Activated CD8-positive, alpha-beta memory T cell treated with anti-CD3 and anti-CD28 coated beads for 36 hours (primary cell): ENCODE measurements at regions not wholly inside any gene's neighbourhood (a gene's known extent, or its start where the extent isn't known, plus 50 kb on each side); places are given as distances from the start of the nearest gene placed in this dataset.
"Not testable (repeated sequence)": the region's sequence is repeated elsewhere in the genome, so short reads cannot be mapped to it uniquely, and the experiment has no call there.

Source experiments
- CTCF ChIA-PET: fragments of 350-600 bp; sonication (Branson Sonifier 250); formaldehyde crosslinking; loops from one replicate; lab custom pipeline; 2021; ENCODE audit warnings: antibody characterized with exemption; lab: Charles Lee
- POLR2A ChIA-PET: fragments of 350-600 bp; sonication (Branson Sonifier 250); formaldehyde crosslinking; loops from one replicate; lab custom pipeline; 2021; ENCODE audit warnings: antibody characterized with exemption; lab: Charles Lee

DNA sequence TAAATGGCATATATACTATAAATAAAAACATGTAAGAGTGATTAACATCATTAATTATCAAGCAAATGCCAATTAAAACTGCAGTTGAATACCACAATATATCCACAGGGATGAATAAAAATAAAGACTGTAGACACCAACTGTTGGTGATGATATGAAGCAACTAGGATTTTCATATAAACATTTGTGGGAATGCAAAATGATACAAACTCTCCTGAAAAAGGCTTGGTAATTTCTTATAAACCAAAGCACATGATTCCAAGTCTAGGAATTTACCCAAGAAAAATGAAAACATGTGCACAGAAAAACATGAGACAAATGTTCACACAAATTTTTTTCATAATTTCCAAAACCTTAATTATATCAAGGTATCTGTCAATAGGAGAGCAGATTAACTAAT is 448.1 kb downstream of the ETV1 start:
- CTCF ChIA-PET, result no interaction called here
- POLR2A ChIA-PET, result no interaction called here

DNA sequence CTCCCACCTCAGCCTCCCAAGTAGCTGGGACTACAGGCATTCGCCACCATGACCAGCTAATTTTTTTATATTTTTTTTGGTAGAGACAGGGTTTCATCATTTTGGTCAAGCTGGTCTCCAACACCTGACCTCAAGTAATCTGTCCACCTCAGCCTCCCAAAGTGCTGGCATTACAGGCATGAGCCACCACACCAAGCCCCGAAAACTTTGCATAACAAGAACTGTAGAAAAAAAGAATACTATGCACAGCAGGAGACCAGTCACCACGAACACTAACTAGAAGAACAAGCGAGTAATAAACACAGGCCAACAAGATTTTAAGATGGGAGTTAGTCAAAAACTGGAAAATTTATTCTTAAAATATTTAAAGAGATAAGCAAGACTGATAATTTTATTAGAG is 447.0 kb downstream of the ETV1 start:
- ChIA-PET CTCF (no interaction called here), POLR2A (no interaction called here)

DNA sequence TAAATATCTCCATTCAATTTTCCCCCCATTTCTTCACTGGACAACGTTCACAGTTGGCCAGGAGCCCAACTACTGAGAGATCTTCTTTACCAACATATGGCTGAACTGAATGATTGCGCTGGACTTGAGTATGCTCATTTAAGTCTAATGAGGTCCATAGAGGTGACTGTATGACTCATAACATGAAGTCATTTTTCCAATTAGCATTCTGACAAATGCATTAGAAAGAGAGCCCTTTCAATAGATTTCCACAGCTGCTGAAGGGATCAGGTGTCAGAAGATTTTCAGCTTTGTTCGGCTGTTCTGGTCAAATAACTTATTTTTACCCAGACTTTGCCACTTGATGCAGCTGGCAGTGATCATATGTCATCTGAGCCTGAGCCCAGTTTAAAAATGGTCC is 438.0 kb downstream of the ETV1 start:
- ChIA-PET POLR2A (no interaction called here), CTCF (no interaction called here)

DNA sequence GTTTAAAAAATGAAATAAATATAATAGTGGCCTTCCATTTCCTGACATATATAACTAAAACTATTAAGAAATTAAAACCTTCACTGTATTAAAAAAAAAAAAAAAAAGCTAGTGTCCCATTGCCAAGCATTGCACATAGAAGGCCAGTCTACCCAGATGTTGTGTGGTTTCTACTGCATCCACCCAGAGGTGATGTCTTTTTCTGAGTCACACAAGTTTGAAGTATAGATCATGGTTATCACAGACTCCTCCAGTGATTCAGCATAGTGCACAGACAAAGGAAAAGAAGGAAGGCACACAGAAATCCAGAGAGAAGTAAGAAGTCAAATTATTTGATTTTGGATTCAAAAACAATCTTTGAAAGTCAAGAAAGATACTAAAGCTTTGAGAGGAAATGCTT is 429.0 kb downstream of the ETV1 start:
- POLR2A ChIA-PET, result no interaction called here
- CTCF ChIA-PET, result no interaction called here

DNA sequence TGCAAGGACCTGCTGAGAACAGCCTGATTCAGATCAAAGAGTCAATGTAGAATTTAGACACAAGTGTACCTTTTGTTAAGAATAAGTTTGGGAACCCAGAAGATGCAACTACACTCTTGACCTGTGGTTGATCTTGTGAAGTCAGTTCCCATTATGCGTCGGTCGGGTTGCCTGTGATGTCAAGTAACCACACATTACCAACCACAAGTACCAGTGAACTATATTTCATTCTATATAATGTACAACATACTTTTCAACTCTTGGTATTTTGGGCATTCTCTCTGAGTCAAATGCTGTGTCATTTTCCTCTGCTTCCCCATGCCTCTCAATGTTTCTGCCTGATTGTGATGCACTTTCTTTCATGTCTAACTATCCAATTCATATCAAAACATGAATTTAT is 426.2 kb downstream of the ETV1 start:
- CTCF ChIA-PET, result no interaction called here
- POLR2A ChIA-PET, result no interaction called here

DNA sequence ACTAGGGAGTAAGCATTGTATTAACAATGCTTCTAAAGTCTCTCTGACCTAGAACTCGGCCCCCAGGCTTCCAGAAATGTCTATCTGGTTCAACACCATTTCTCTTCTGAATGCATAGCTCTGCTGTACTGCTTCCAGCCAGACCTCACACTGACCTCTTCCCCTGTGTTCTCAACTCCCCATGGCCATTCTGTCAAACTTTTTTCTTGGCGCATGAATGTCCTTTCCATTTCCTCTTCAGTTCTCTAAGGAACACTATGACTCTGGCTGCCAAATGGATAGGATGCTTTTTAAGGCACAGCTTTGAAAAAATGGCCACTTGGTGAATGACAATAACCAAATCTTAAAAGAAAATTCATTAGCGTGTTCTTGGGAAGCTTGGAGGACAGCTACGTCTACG is 425.8 kb downstream of the ETV1 start:
- POLR2A ChIA-PET, result no interaction called here
- CTCF ChIA-PET, result no interaction called here

DNA sequence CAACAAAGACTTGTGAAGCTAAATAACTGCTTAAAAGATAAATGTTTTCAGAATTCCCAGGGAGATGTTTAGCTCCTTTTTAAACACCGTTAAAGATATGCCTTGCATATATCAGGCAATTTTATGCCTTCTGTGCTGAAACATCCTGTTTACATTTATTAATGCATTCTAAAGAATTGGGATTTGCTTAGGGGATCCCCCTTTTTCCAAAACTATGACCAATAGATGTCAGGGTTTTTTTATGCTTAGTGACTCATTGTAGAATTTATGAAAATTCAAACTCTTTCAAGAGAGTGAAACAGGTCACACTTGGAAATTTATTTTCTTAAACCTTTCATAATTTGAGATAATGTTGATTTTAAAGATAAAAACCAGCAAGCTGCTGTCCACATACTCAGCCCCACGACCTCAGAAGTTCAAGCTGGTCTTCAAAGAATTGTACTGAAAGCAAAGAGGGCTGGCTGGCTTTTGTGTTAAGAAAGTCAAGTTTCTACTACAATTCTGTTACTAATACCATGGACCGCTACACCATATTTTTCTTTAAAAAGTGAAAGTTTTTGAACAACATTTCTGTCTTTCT is 411.8 kb downstream of the ETV1 start:
- CTCF ChIA-PET, result no interaction called here

DNA sequence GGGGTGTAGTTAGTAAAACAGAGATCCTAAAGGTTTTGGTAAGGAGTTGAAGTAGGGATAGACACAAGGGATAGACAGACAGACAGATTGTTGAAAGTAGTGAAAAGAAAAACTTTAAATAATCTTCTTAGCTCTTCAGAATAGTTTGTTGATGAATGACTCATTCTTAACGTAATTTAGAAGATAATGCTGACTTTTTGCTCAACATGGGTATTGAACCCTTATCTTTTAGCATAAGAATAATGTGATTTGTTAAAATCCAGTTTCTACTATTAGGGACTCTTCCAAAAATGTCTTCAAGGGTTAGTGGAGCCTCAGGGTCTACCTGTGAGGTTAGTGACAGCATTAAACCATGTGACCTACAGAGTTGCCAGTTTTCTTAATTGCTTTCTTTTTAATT is 411.2 kb downstream of the ETV1 start:
- ChIA-PET POLR2A (no interaction called here), CTCF (no interaction called here)

More for the DNA sequence above, 411.8 kb downstream of the ETV1 start:
- POLR2A ChIA-PET, result no interaction called here

DNA sequence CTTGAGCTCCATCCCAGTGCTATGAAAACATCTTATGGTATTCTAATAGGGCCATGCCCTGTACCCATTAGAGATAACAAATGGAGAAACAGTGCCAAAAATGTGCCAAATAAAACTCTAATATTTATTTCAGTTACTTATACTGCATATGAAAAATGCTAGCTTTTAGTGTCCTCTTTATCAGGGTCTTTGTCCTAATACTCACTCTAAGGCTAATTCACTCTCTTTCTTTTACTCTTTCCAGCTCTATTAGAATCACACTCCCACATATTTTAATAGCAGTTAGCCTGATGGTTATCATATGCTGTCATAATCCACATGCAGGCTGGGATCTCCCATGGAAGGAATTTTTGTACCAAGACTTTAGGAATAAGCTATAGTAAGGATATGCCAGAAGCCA is 408.4 kb downstream of the ETV1 start:
- POLR2A ChIA-PET, result no interaction called here
- CTCF ChIA-PET, result no interaction called here

DNA sequence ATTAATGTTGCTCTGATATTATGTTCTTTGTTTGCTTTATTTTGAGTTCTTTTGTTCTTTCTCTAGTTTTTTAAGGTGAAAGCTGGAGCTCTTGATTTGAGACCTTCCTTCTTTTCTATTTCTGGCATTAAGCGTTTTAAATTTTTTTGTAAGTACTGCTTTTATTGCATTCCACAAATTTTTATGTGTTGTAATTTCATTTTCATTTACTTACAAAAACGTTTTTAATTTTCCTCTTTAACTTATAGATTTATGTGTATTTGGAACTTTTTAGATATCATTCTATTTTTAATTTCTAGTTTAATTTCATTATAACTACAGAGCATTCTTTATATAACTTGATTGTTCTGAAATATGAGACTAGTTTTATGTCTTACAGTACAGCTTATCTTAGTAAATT is 395.6 kb downstream of the ETV1 start:
- POLR2A ChIA-PET, result no interaction called here
- CTCF ChIA-PET, result interaction anchor here (0.6 kb wide), 1 partner anchor 622 kb away, joined by 4 read pairs; no protein-coding TSS in a partner anchor

DNA sequence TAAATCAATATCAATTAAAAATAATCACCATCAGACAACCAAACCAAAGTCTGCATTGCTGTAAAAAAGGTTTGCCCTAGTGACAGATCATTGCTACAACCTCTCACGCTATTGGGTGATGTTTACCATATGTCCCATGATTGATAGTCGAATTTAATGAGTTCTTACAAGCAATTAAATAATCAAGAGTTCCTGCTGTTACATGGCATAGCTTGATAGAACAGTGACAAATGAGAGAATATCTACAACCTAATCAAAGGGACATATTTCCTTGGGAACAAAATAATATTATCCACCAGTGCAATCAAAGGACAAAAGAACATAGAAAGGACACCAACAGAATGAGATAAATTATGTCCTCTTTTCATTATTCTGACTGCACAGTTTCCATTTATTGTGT is 387.4 kb downstream of the ETV1 start:
- ChIA-PET CTCF (no interaction called here), POLR2A (no interaction called here)

DNA sequence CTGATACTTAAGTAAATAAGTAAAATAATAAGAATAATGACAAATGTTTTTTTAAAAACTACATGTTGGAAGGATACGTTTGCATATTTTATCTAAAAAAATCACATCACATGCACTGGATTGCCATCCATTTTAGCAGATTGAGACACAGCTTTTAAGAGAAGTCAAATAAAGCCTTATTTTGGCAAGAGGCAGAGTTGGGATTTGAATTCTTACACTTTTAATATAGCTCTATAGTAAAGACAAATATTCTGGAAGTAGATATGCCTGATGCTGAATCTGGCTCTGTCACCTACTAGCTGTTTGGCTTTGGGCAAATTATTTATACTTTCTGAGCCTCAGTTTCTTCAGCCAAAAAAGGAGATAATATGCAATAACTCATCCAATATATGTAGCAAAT is 386.4 kb downstream of the ETV1 start:
- ChIA-PET CTCF (no interaction called here), POLR2A (no interaction called here)

DNA sequence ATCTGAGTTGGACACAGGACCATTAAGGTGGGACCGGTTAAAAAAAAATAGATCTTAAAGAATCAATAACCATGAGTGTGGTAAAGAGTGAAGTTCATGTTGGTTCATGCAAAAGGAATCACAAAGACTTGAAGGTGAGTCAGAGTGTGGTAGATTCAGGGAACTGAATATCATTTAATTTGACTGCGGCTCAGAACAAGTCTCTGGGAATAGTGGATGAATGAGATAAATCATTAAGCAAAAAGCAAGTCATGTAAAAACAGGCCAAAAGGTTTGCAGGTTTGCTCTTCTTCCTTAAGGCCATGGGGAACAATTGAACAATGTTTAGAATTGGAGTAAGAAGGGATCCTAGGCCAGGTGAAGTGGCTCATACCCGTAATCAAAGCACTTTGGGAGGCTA is 385.8 kb downstream of the ETV1 start:
- ChIA-PET POLR2A (no interaction called here), CTCF (no interaction called here)

DNA sequence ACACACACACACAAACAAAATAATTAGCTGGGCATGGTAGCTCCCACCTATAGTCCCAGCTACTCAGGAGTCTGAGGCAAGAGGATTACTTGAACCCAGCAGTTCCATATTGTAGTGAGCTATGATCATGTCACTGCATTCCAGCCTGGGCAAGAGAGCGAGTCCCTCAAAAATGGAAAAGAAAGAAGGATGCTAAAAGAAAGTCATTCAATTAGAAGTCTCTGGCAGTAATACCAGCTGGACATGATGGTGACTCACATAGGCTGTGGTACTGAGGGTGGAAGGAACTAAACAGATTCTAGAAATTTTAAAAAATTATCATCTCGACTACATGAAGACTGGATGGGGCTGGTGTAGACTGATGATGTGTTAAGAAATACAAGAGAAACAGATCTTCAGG is 385.3 kb downstream of the ETV1 start:
- POLR2A ChIA-PET, result no interaction called here

DNA sequence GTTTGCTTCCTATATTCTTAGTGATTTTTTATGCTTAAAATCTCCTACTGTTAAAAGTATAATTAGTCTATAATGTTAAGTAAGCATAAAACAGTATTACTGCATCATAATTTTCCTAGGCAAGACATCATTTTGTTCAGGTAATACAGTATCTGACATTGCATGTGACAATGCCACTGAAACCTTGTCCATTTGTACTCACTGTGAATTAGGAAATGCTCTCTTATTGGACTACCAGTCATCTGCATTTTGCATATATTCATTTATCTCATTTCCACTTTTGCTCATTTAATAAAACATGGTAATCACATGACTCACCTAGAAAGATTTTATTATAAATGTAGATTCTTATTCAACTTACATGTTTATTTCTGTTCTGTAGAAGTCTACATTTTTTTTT is 379.1 kb downstream of the ETV1 start:
- ChIA-PET POLR2A (no interaction called here), CTCF (no interaction called here)

More for the DNA sequence above, 385.3 kb downstream of the ETV1 start:
- CTCF ChIA-PET, result no interaction called here

DNA sequence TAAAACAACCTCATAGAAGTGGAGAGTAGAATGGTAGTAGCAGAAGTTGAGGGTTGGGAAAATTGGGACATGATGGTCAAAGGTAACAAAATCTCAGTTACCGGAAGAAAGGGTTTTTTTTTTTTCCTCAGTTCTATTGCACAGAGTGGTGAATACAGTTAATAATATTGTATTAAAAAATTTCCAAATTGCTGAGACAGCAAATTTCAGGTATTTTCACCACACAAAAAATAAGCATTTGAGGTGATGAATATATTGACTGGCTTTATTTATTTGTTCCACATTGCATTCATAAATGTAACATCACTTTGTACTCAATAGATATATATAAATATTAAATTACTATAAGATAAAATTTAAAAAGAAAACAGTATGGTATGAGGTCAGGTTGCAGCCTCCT is 373.8 kb downstream of the ETV1 start:
- POLR2A ChIA-PET, result no interaction called here

DNA sequence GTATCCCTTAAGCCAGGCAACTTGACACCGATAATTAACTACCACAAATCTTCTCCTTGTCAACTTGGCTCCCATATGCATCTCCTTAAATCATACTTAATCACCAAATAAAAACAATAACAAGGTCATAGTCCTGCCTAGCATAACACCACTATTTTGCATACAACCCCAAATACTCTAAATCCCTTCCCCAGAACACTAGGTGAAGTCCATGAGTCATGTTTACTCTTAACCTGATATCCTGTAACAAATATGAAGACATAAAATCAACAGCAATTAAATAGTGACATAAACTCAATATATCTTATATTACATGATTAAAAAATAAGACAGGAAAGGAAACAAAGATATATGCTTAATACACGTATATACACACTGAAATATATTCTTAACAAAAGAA is 362.0 kb downstream of the ETV1 start:
- POLR2A ChIA-PET, result no interaction called here
- CTCF ChIA-PET, result no interaction called here

More for the DNA sequence above, 373.8 kb downstream of the ETV1 start:
- CTCF ChIA-PET, result no interaction called here

DNA sequence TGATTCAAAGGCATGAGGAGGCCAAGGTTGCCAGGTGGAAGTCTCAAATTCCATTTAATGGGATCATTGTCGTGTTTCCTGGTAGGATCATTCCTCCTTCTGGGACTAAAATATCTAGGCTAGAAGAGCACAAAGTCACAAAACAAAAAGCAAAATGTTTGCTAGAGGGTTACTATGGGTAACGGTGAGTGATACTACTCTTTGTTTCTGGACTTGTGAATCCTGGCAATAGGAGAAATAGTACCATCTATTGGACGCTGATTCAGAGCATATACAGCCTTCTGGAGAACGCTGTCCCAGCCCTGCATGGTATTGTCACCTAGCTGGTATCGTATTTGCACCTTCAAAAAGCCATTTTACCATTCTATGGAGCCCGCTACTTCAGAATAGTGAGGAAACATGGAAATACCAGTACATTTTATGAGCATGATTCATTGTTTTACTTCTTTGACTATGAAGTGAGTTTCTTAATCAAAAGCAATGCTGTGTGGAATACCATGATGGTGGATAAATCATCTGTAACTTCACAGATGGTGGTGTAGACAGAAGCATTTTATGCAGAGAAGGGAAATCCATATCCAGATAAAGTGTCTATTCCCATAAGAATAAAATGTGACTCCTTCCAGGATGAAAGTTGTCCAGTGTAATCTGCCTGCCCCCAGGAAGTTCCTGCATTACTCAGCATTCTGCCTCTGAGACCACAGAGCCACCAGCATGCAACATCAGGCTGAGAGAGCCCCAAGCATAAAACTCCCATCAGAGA is 361.0 kb downstream of the ETV1 start:
- ChIA-PET POLR2A (no interaction called here), CTCF (no interaction called here)

DNA sequence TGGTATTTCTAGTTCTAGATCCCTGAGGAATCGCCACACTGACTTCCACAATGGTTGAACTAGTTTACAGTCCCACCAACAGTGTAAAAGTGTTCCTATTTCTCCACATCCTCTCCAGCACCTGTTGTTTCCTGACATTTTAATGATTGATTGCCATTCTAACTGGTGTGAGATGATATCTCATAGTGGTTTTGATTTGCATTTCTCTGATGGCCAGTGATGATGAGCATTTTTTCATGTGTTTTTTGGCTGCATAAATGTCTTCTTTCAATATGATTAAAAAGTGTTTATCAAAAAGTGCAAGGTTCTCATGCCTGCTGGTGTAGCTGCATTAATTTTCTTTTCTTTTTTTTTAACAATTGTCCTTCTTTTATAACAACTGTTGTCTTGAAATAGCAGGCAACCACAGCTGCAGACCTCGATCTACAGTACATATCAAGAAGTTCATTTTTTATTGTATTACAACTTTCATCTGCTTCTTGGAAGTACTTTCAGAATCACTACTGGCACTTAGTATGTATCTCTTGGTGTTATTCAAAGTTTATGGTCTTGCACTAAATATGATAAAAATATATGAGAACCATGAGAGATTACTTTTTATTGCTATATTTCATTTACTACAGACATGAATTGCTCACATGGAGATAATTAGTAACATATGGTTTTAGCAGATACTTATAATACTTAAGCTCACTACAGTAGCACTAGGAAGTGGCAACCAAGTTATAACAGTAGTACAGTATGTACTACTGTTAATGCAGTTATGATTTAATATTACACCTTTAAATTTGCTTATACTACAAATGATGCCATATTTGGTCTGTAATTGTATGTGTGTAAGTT is 358.0 kb downstream of the ETV1 start:
- CTCF ChIA-PET, POLR2A ChIA-PET: not testable (repeated sequence)

DNA sequence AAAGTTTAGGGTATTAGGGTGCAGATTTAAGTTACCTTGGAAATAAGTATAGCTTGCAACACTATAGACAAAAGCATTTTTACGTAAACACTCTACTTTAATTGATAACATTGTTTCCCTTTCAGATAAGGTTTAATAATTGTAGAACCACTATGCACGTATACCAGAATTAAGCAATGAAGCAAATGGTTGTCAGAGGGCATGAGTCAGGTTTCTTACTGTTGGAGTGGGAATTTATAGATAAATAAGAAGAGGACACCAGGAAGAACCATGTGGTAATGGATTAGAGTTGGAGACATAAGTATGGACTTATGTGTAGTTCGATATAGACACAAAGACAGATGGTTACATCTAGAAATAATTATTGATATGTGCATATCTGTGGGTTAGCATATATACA is 355.6 kb downstream of the ETV1 start:
- POLR2A ChIA-PET, result no interaction called here
- CTCF ChIA-PET, result no interaction called here

DNA sequence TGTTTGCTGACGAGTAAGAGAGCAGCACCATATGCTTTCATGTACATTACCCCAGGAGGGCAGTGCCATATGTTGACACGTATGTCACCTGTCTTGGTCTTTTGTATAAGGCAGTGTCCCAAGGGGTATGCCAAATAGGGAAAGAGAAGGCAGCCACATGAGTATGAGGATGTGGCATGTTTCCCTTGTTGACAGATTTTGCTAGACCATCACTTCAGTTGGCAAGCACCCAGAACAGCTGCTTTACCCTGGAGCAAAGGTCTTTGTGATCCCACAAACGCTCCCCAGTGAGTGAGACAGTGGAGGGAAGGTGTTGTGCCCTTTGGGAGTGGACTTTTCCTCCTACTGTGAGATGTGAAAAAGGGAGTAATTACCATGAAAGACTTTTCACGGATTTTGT is 350.1 kb downstream of the ETV1 start:
- CTCF ChIA-PET, result no interaction called here

More for the DNA sequence above, 350.1 kb downstream of the ETV1 start:
- POLR2A ChIA-PET, result no interaction called here
